ENCODE measurements at regions not wholly inside any gene's neighbourhood (a gene's known extent, or its start where the extent isn't known, plus 50 kb on each side); places are given as distances from the start of the nearest gene placed in this dataset.

GRCh38 chr9:84107081-84107480 lies 126.5 kb downstream of the RMI1 start:
- no peaks in the 10 kb centered on the region for H3K36me3 ChIP-seq (ENCODE audit: control insufficient read depth, insufficient read depth, low read length)
- no peaks in the 10 kb centered on the region for H3K79me2 ChIP-seq
- no peaks in the 10 kb centered on the region for H3K4me1 ChIP-seq
- no peak overlapping the region for H2AFZ ChIP-seq
- H3K27me3 ChIP-seq (ENCODE audit: control insufficient read depth, insufficient read depth, low read length) = no peaks in the 10 kb centered on the region
- H3K4me2 ChIP-seq (ENCODE audit: low read length) = no peak overlapping the region
- H3K4me3 ChIP-seq (ENCODE audit: low read depth, low read length) = no peak overlapping the region
- H3K27ac ChIP-seq = no peak overlapping the region
- TF ChIP-seq CTCF (IDR thresholded peaks at IDR 0.05) = no peak
- no peak overlapping the region for H3K9ac ChIP-seq
- no peaks in the 10 kb centered on the region for H3K9me3 ChIP-seq (ENCODE audit: control insufficient read depth, low read length)

GRCh38 chr9:84107995-84108394 lies 127.4 kb downstream of the RMI1 start:
- Histone ChIP-seq H3K4me1 (no peaks in the 10 kb centered on the region), H3K4me2 (ENCODE audit: low read length) (no peak overlapping the region), H3K9ac (no peak overlapping the region), H3K79me2 (no peaks in the 10 kb centered on the region), H3K27me3 (ENCODE audit: control insufficient read depth, insufficient read depth, low read length) (no peaks in the 10 kb centered on the region), H2AFZ (no peak overlapping the region), H3K36me3 (ENCODE audit: control insufficient read depth, insufficient read depth, low read length) (no peaks in the 10 kb centered on the region), H3K4me3 (ENCODE audit: low read depth, low read length) (no peak overlapping the region), H3K27ac (no peak overlapping the region), H3K9me3 (ENCODE audit: control insufficient read depth, low read length) (no peaks in the 10 kb centered on the region)
- TF ChIP-seq CTCF (IDR thresholded peaks at IDR 0.05) = no peak

- no peaks in the 10 kb centered on the region for H3K27me3 ChIP-seq (ENCODE audit: control insufficient read depth, insufficient read depth, low read length)
- no peaks in the 10 kb centered on the region for H3K4me1 ChIP-seq
- H3K9me3 ChIP-seq (ENCODE audit: control insufficient read depth, low read length) = no peaks in the 10 kb centered on the region
- no peak overlapping the region for H3K27ac ChIP-seq
- H3K79me2 ChIP-seq = no peaks in the 10 kb centered on the region
- H3K9ac ChIP-seq = no peak overlapping the region
- no peak overlapping the region for H2AFZ ChIP-seq
- H3K4me2 ChIP-seq (ENCODE audit: low read length) = no peak overlapping the region
- no peak overlapping the region for H3K4me3 ChIP-seq (ENCODE audit: low read depth, low read length)
- H3K36me3 ChIP-seq (ENCODE audit: control insufficient read depth, insufficient read depth, low read length) = no peaks in the 10 kb centered on the region
- no peak for TF ChIP-seq CTCF (IDR thresholded peaks at IDR 0.05)
These were observed 131.1 kb downstream of the RMI1 start for GRCh38 chr9:84111726-84112125.

GRCh38 chr9:84121991-84122523 lies 141.5 kb downstream of the RMI1 start:
- Histone ChIP-seq H3K79me2 (no peaks in the 10 kb centered on the region), H3K9ac (no peak overlapping the region), H3K36me3 (ENCODE audit: control insufficient read depth, insufficient read depth, low read length) (no peaks in the 10 kb centered on the region), H3K4me2 (ENCODE audit: low read length) (no peak overlapping the region), H3K27me3 (ENCODE audit: control insufficient read depth, insufficient read depth, low read length) (no peaks in the 10 kb centered on the region), H3K4me1 (no peaks in the 10 kb centered on the region), H3K9me3 (ENCODE audit: control insufficient read depth, low read length) (no peaks in the 10 kb centered on the region), H3K4me3 (ENCODE audit: low read depth, low read length) (no peak overlapping the region), H2AFZ (no peak overlapping the region), H3K27ac (no peak overlapping the region)
- TF ChIP-seq CTCF (IDR thresholded peaks at IDR 0.05) = no peak

- no peak for TF ChIP-seq CTCF (IDR thresholded peaks at IDR 0.05)
- H3K27ac ChIP-seq = no peak overlapping the region
- H3K4me3 ChIP-seq (ENCODE audit: low read depth, low read length) = no peak overlapping the region
- no peak overlapping the region for H3K4me2 ChIP-seq (ENCODE audit: low read length)
- H2AFZ ChIP-seq = no peak overlapping the region
- no peaks in the 10 kb centered on the region for H3K4me1 ChIP-seq
- H3K9ac ChIP-seq = no peak overlapping the region
- H3K79me2 ChIP-seq = no peaks in the 10 kb centered on the region
- no peaks in the 10 kb centered on the region for H3K36me3 ChIP-seq (ENCODE audit: control insufficient read depth, insufficient read depth, low read length)
- no peaks in the 10 kb centered on the region for H3K27me3 ChIP-seq (ENCODE audit: control insufficient read depth, insufficient read depth, low read length)
- no peaks in the 10 kb centered on the region for H3K9me3 ChIP-seq (ENCODE audit: control insufficient read depth, low read length)
These were observed 142.0 kb downstream of the RMI1 start for GRCh38 chr9:84122572-84122971.

All from parathyroid adenoma (tissue), 2 donors.